GF-D8 (cell line): ENCODE measurements at regions not wholly inside any gene's neighbourhood (a gene's known extent, or its start where the extent isn't known, plus 50 kb on each side); places are given as distances from the start of the nearest gene placed in this dataset.

Source experiments
- DNase-seq: peaks from one replicate; lab custom pipeline; 2025; lab: John Stamatoyannopoulos, UW

- DNase-seq: peak; percentile 42
Observed at GRCh38 chr20:8073024-8073832, 53.7 kb upstream of the TMX4 start.

- DNase-seq: no peak
Observed at GRCh38 chr20:8074931-8075330, 55.4 kb upstream of the TMX4 start.

GRCh38 chr20:8076306-8077136 is 55.5 kb upstream of the PLCB1 start:
- DNase-seq: no peak

- DNase-seq: no peak
Observed at GRCh38 chr20:8077137-8077466, 55.0 kb upstream of the PLCB1 start.

GRCh38 chr20:8078528-8078914 is 53.5 kb upstream of the PLCB1 start:
- no peak for DNase-seq

- DNase-seq: no peak
Observed at GRCh38 chr20:8079976-8080375, 52.1 kb upstream of the PLCB1 start.

GRCh38 chr20:8082025-8082424 is 50.0 kb upstream of the PLCB1 start:
- DNase-seq: no peak
